Spleen (tissue), 11 donors: ENCODE measurements at regions not wholly inside any gene's neighbourhood (a gene's known extent, or its start where the extent isn't known, plus 50 kb on each side); places are given as distances from the start of the nearest gene placed in this dataset.

Experiments used
- DNase-seq: peaks from one replicate; pipeline ENCODE4 v3.0.0-alpha.2; 2020
- H3K27ac ChIP-seq, 8 donors: fragments of 200-600 bp; sonication (generic) in 7 of 8; 1 replicate in 4 of 8; 2 replicates in 4 of 8; pipeline versions ENCODE4 v1.5.0 to v1.8.0; 2016 to 2021; ENCODE audit warnings: inconsistent platforms in 4 of 8, mild to moderate bottlenecking in 4 of 8, moderate library complexity in 1 of 8
- H3K27me3 ChIP-seq, 7 donors: fragments of 200-600 bp; sonication (generic) in 6 of 7; replicated peaks in 1 of 7; 1 replicate in 4 of 7; 2 replicates in 3 of 7; pipeline versions ENCODE4 v1.5.0 to v1.8.0; 2016 to 2021; ENCODE audit warnings: inconsistent platforms in 3 of 7, mild to moderate bottlenecking in 1 of 7
- H3K36me3 ChIP-seq, 6 donors: fragments of 200-600 bp; sonication (generic) in 5 of 6; 1 replicate in 4 of 6; 2 replicates in 2 of 6; pipeline versions ENCODE4 v1.5.0 to v1.8.0; 2016 to 2021; ENCODE audit warnings: inconsistent platforms in 2 of 6
- H3K4me1 ChIP-seq, 6 donors: fragments of 200-600 bp; sonication (generic) in 5 of 6; 1 replicate in 3 of 6; 2 replicates in 3 of 6; pipeline versions ENCODE4 v1.5.0 to v1.8.0; 2016 to 2021; ENCODE audit warnings: inconsistent platforms in 3 of 6
- H3K4me3 ChIP-seq, 8 donors: fragments of 200-600 bp; sonication (generic) in 7 of 8; 1 replicate in 4 of 8; 2 replicates in 4 of 8; pipeline versions ENCODE4 v1.5.0 to v1.8.0; 2016 to 2021; ENCODE audit warnings: inconsistent platforms in 4 of 8, mild to moderate bottlenecking in 4 of 8, moderate library complexity in 2 of 8
- H3K9me3 ChIP-seq, 8 donors: fragments of 200-600 bp; sonication (generic) in 7 of 8; 1 replicate in 4 of 8; 2 replicates in 4 of 8; pipeline versions ENCODE4 v1.5.0 to v1.8.0; 2016 to 2021; ENCODE audit warnings: inconsistent platforms in 4 of 8
- POLR2A ChIP-seq, 3 donors: fragments of 450-650 bp; IDR thresholded peaks; one replicate each; pipeline ENCODE4 v1.5.1; 2017; ENCODE audit warnings: antibody characterized with exemption in 3 of 3, mild to moderate bottlenecking in 1 of 3
- POLR2AphosphoS5 ChIP-seq, 3 donors: sonication (generic); formaldehyde crosslinking; IDR thresholded peaks; one replicate each; pipeline ENCODE4 v1.5.1; 2017; ENCODE audit warnings: antibody characterized with exemption in 3 of 3
- WGBS, 5 donors: extraction: QIAGEN DNeasy Blood & Tissue Kit in 3 of 5; methylation state at CpG; one replicate each; pipeline versions ENCODE4 v1.1.5 to v1.1.7; 2013 to 2018; 5-methylcytosine and 5-hydroxymethylcytosine counted together
- intact Hi-C: fragments of 100-400 bp; cut with DNase I; formaldehyde crosslinking; loops from one replicate; pipeline ENCODE4 v1.15.0; 2023; ENCODE audit warnings: low total_unique reads
- TF ChIP-seq, protein P1 (sequence below), 11 experiments: fragments of 200-600 bp in 7 of 11; fragments of 450-650 bp in 4 of 11; sonication (generic) in 4 of 11; IDR thresholded peaks in 8 of 11; conservative IDR thresholded peaks in 3 of 11; 1 replicate in 7 of 11; 2 replicates in 4 of 11; pipeline versions ENCODE4 v1.4.0 to v1.8.0; 2016 to 2021; ENCODE audit warnings: antibody characterized with exemption in 11 of 11, inconsistent platforms in 4 of 11, mild to moderate bottlenecking in 1 of 11
- donor health status: healthy with polysubstance abuse.
- donor health status: DM: no; HTN: no; CAD: no; lungs with moderate emphysema.
- donor health status: DM: no; HTN: no; CAD: no.
- donor health status: Bipolar disorder and iron deficiency.
- donor health status: healthy.
- donor health status: DM: no; HTN: no; CAD: no.
- donor health status: DM: yes; HTN: yes; CAD: no.

DNA sequence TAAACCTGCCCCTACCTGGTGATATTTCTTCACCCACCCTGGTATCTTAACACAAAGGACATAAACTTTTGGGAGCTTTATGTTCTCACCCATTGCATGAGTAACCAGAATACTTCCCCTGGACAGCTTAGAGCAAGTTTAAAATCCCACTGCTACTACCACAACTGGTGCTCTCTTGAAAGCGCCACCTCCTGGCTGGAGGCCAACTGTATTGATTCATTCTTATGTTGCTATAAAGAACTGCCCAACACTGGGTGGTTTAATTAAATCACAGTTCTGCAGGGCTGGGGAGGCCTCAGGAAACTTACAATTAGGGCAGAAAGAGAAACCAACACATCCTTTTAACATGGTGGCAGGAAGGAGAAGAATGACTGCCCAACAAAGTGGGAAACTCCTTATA lies 592.4 kb downstream of the EPHA3 start:
- TF ChIP-seq, protein P1, sequence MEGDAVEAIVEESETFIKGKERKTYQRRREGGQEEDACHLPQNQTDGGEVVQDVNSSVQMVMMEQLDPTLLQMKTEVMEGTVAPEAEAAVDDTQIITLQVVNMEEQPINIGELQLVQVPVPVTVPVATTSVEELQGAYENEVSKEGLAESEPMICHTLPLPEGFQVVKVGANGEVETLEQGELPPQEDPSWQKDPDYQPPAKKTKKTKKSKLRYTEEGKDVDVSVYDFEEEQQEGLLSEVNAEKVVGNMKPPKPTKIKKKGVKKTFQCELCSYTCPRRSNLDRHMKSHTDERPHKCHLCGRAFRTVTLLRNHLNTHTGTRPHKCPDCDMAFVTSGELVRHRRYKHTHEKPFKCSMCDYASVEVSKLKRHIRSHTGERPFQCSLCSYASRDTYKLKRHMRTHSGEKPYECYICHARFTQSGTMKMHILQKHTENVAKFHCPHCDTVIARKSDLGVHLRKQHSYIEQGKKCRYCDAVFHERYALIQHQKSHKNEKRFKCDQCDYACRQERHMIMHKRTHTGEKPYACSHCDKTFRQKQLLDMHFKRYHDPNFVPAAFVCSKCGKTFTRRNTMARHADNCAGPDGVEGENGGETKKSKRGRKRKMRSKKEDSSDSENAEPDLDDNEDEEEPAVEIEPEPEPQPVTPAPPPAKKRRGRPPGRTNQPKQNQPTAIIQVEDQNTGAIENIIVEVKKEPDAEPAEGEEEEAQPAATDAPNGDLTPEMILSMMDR (IDR thresholded peaks at IDR 0.05 in 8 of 11, conservative IDR thresholded peaks at IDR 0.05 in 3 of 11) = no peak
- TF ChIP-seq POLR2A (IDR thresholded peaks at IDR 0.05) = no peak
- Histone ChIP-seq H3K9me3 (peaks cover 0 to 50% (median 7%) of the 10 kb centered on the region in 8 donors), H3K4me1 (no peaks in the 10 kb centered on the region), H3K36me3 (no peaks in the 10 kb centered on the region), H3K27me3 (no peaks in the 10 kb centered on the region), H3K4me3 (no peak overlapping the region), H3K27ac (no peak overlapping the region)
- intact Hi-C loops = no loop called here
- DNase-seq = no peak
- 92 to 100% (median 96%) methylated on average over 1 of the region's 1 CpG for WGBS, 5 donors

DNA sequence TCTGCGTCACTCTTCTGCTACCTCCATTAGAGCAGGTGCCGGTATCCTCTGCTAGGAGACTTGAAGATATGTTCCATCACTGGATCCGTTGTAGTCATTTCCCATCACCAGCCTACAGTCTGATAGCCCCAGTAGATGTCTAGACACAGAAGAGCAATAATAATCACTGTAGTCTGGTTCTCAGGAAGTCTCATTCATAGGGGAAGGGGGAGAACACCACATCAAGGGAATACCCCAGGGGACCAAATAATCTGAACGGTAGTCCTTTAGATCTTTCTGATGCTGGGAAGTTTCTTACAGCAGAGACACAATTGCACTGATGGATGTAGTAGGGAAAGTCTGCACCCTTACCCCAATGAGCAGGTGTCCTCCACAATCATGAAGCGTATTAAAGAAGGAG lies 595.0 kb downstream of the EPHA3 start:
- Histone ChIP-seq H3K27me3 (no peaks in the 10 kb centered on the region), H3K4me1 (no peaks in the 10 kb centered on the region), H3K36me3 (no peaks in the 10 kb centered on the region), H3K9me3 (peaks cover 0 to 50% (median 8%) of the 10 kb centered on the region in 8 donors), H3K27ac (no peak overlapping the region), H3K4me3 (no peak overlapping the region)
- no peak for TF ChIP-seq POLR2A (IDR thresholded peaks at IDR 0.05)
- TF ChIP-seq POLR2AphosphoS5 (IDR thresholded peaks at IDR 0.05) = no peak
- TF ChIP-seq, protein P1 (IDR thresholded peaks at IDR 0.05 in 8 of 11, conservative IDR thresholded peaks at IDR 0.05 in 3 of 11) = no peak
- intact Hi-C loops = no loop called here
- WGBS, 5 donors = 72 to 90% (median 80%) methylated on average over 5 of the region's 5 CpGs
- no peak for DNase-seq

- no peak for DNase-seq
- WGBS, 5 donors = 71 to 87% (median 83%) methylated on average over 3 of the region's 3 CpGs
- H3K4me1 ChIP-seq = no peaks in the 10 kb centered on the region
- intact Hi-C loops = no loop called here
- no peaks in the 10 kb centered on the region for H3K27me3 ChIP-seq
- no peaks in the 10 kb centered on the region for H3K36me3 ChIP-seq
- no peak overlapping the region for H3K27ac ChIP-seq
- H3K9me3 ChIP-seq = peaks cover 0 to 37% (median 5%) of the 10 kb centered on the region in 8 donors
- no peak overlapping the region for H3K4me3 ChIP-seq
- TF ChIP-seq POLR2AphosphoS5 (IDR thresholded peaks at IDR 0.05) (no peak), POLR2A (IDR thresholded peaks at IDR 0.05) (no peak)
- TF ChIP-seq, protein P1 (IDR thresholded peaks at IDR 0.05 in 8 of 11, conservative IDR thresholded peaks at IDR 0.05 in 3 of 11) = no peak
Observed at GRCh38 chr3:89713196-89713595, 605.8 kb downstream of the EPHA3 start.

DNA sequence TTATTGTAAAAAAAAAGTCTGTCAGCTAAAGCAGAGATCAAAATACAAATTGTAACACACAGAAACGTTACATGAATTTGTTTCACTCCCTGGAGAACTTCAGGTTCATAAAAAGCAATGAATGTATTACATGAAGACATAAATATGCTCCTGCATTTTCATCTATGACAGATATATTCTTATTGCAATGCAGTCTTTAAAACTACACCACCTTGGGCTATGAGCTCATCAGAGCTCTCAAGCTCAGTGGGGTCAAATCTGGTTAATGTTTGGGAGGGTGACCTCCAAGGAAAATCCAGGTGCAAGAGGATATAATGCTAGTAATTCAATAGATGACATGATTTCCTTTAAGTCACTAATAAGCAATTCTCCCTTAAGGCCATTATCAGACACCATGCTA lies 606.8 kb downstream of the EPHA3 start:
- Histone ChIP-seq H3K27me3 (no peaks in the 10 kb centered on the region), H3K4me3 (no peak overlapping the region), H3K9me3 (peaks cover 0 to 40% (median 7%) of the 10 kb centered on the region in 8 donors), H3K36me3 (no peaks in the 10 kb centered on the region), H3K4me1 (no peaks in the 10 kb centered on the region), H3K27ac (no peak overlapping the region)
- 13 to 43% (median 28%) methylated on average over 1 of the region's 1 CpG for WGBS, 5 donors
- DNase-seq = no peak
- intact Hi-C loops = no loop called here
- TF ChIP-seq POLR2A (IDR thresholded peaks at IDR 0.05) = no peak
- no peak for TF ChIP-seq POLR2AphosphoS5 (IDR thresholded peaks at IDR 0.05)
- TF ChIP-seq, protein P1 (IDR thresholded peaks at IDR 0.05 in 8 of 11, conservative IDR thresholded peaks at IDR 0.05 in 3 of 11) = no peak
